GM12878 (cell line): ENCODE measurements at regions not wholly inside any gene's neighbourhood (a gene's known extent, or its start where the extent isn't known, plus 50 kb on each side); places are given as distances from the start of the nearest gene placed in this dataset.

Source experiments
- ATAC-seq: fragments of 200-7000 bp; cut with Tn5 transposase; 3 replicates; pipeline ENCODE4 v1.9.1; 2020; ENCODE audit warnings: mild to moderate bottlenecking, moderate library complexity
- BruUV-seq: library from RNA; stranded (reverse); fragments of 400-500 nt; replicated peaks from 2 replicates; lab custom pipeline; 2021; lab: Mats Ljungman, UMichigan
- CTCF ChIA-PET: fragments of 300-600 bp; sonication (Branson Sonifier 250); formaldehyde crosslinking; extraction: SDS; loops from one replicate; lab custom pipeline; 2021; ENCODE audit warnings: inconsistent platforms; lab: Yijun Ruan, JAX
- POLR2A ChIA-PET: fragments of 350-600 bp; formaldehyde crosslinking; extraction: SDS; loops from one replicate; lab custom pipeline; 2021; ENCODE audit warnings: inconsistent platforms; lab: Charles Lee
- RAD21 ChIA-PET: fragments of 300-600 bp; sonication (Branson Sonifier 250); formaldehyde crosslinking; loops from one replicate; lab custom pipeline; 2023; ENCODE audit warnings: antibody characterized with exemption; ENCODE audit not compliant: unreplicated experiment; lab: Charles Lee
- SMC1A ChIA-PET: fragments of 300-600 bp; sonication (Branson Sonifier 250); formaldehyde crosslinking; loops from one replicate; lab custom pipeline; 2023; ENCODE audit not compliant: unreplicated experiment, uncharacterized antibody; lab: Charles Lee
- DNase-seq: peaks from one replicate; pipeline ENCODE4 v3.0.0-alpha.2; 2011; ENCODE audit warnings: low read depth, low spot score
- FAIRE-seq: peaks from 3 replicates; lab custom pipeline; 2011; peaks lifted over from hg19 to GRCh38; lab: Jason Lieb, UNC
- H2AFZ ChIP-seq: 2 replicates; pipeline ENCODE4 v1.6.0; 2011; ENCODE audit warnings: low read depth, low read length, control low read depth; ENCODE audit not compliant: control insufficient read depth
- H3K27ac ChIP-seq: 2 replicates; pipeline ENCODE4 v1.5.1; 2011; ENCODE audit warnings: control low read depth; ENCODE audit not compliant: control insufficient read depth, insufficient read depth
- H3K27me3 ChIP-seq, 2 experiments: replicated peaks in 1 of 2; 2 replicates each; pipeline versions ENCODE4 v1.6.0 to v1.6.1; 2011; ENCODE audit warnings: low read length in 1 of 2; ENCODE audit not compliant: control insufficient read depth in 2 of 2, insufficient read depth in 2 of 2
- H3K36me3 ChIP-seq, 2 experiments: 2 replicates each; pipeline ENCODE4 v1.5.1; 2011; ENCODE audit warnings: low read length in 1 of 2; ENCODE audit not compliant: control insufficient read depth in 2 of 2, insufficient read depth in 2 of 2
- H3K4me1 ChIP-seq: 2 replicates; pipeline ENCODE4 v1.6.1; 2011; ENCODE audit warnings: mild to moderate bottlenecking, low read length, moderate library complexity, mixed read lengths; ENCODE audit not compliant: control insufficient read depth, insufficient read depth
- H3K4me2 ChIP-seq: 2 replicates; pipeline ENCODE4 v1.6.0; 2011; ENCODE audit warnings: control low read depth; ENCODE audit not compliant: control insufficient read depth, insufficient read depth
- H3K4me3 ChIP-seq: fragments of 200-600 bp; sonication (generic); 2 replicates; pipeline ENCODE4 v1.5.1; 2016
- H3K79me2 ChIP-seq: 2 replicates; pipeline ENCODE4 v1.6.0; 2011; ENCODE audit warnings: low read length; ENCODE audit not compliant: control insufficient read depth, insufficient read depth
- H3K9ac ChIP-seq: 2 replicates; pipeline ENCODE4 v1.8.0; 2011; ENCODE audit warnings: low read length, control low read depth, mixed read lengths; ENCODE audit not compliant: control insufficient read depth, insufficient read depth
- H3K9me3 ChIP-seq: replicated peaks from 3 replicates; pipeline ENCODE4 v1.5.1; 2011; ENCODE audit warnings: mild to moderate bottlenecking, low read length; ENCODE audit not compliant: control insufficient read depth, insufficient read depth
- H4K20me1 ChIP-seq: 2 replicates; pipeline ENCODE4 v1.6.0; 2011; ENCODE audit not compliant: control insufficient read depth, insufficient read depth
- BRCA1 ChIP-seq: IDR thresholded peaks from 2 replicates; pipeline ENCODE4 v1.6.1; 2011; ENCODE audit warnings: low read depth, low read length, improper control_type of control experiment
- CBX3 ChIP-seq: fragments of 200-600 bp; sonication (generic); IDR thresholded peaks from 2 replicates; pipeline ENCODE4 v1.6.1; 2016; ENCODE audit warnings: low read depth, borderline replicate concordance
- CEBPB ChIP-seq, 2 experiments: fragments of 150-350 bp in 1 of 2; IDR thresholded peaks; 2 replicates each; pipeline ENCODE4 v1.6.1; 2012 to 2014; ENCODE audit warnings: low read depth in 2 of 2, low read length in 2 of 2, borderline replicate concordance in 1 of 2, inconsistent platforms in 1 of 2
- CHD2 ChIP-seq: IDR thresholded peaks from 2 replicates; pipeline ENCODE4 v1.6.1; 2011; ENCODE audit warnings: low read depth, low read length, improper control_type of control experiment, borderline replicate concordance
- IKZF1 ChIP-seq: fragments of 450-650 bp; conservative IDR thresholded peaks from 2 replicates; pipeline ENCODE4 v1.6.1; 2017; ENCODE audit warnings: antibody characterized with exemption, mild to moderate bottlenecking
- KDM1A ChIP-seq: fragments of 200-600 bp; sonication (generic); IDR thresholded peaks from 2 replicates; pipeline ENCODE4 v1.6.1; 2016; ENCODE audit warnings: borderline replicate concordance
- KLF5 ChIP-seq: fragments of 450-650 bp; IDR thresholded peaks from 2 replicates; pipeline ENCODE4 v1.6.1; 2014; ENCODE audit warnings: mild to moderate bottlenecking; ENCODE audit not compliant: partially characterized antibody
- NFXL1 ChIP-seq: fragments of 450-650 bp; IDR thresholded peaks from 2 replicates; pipeline ENCODE4 v1.6.1; 2017; ENCODE audit warnings: antibody characterized with exemption, mild to moderate bottlenecking, borderline replicate concordance
- NFYB ChIP-seq: IDR thresholded peaks from 2 replicates; pipeline ENCODE4 v1.6.1; 2011; ENCODE audit warnings: low read depth, mild to moderate bottlenecking, low read length, improper control_type of control experiment, moderate library complexity; ENCODE audit not compliant: insufficient read depth
- NR2F1 ChIP-seq: fragments of 450-650 bp; conservative IDR thresholded peaks from 2 replicates; pipeline ENCODE4 v1.6.1; 2017; ENCODE audit warnings: mild to moderate bottlenecking
- SREBF1 ChIP-seq: IDR thresholded peaks from 2 replicates; pipeline ENCODE4 v1.6.1; 2012; ENCODE audit warnings: mild to moderate bottlenecking, low read length
- TCF7 ChIP-seq: IDR thresholded peaks from 2 replicates; pipeline ENCODE4 v1.6.1; 2014; ENCODE audit warnings: antibody characterized with exemption, borderline replicate concordance
- YY1 ChIP-seq: IDR thresholded peaks from 2 replicates; pipeline ENCODE4 v1.6.1; 2011; ENCODE audit warnings: low read depth, mild to moderate bottlenecking, low read length
- ZNF207 ChIP-seq: fragments of 450-650 bp; IDR thresholded peaks from 2 replicates; pipeline ENCODE4 v1.6.1; 2014; ENCODE audit warnings: antibody characterized with exemption, mild to moderate bottlenecking, borderline replicate concordance
- ZNF274 ChIP-seq: IDR thresholded peaks from one replicate; pipeline ENCODE4 v1.8.0; 2011; ENCODE audit not compliant: insufficient read length, insufficient read depth
- WGBS: methylation state at CpG from one replicate; pipeline ENCODE4 v1.1.6; 2016; ENCODE audit warnings: low lambda C conversion rate; ENCODE audit not compliant: insufficient replicate concordance, insufficient coverage; ENCODE audit errors: missing lambda C conversion rate; 5-methylcytosine and 5-hydroxymethylcytosine counted together
- in situ Hi-C: fragments of 300-500 bp; cut with MboI; formaldehyde crosslinking; loops from 9 replicates; pipeline ENCODE4 v1.14.3; 2018; ENCODE audit warnings: mixed read lengths
- intact Hi-C: fragments of 100-400 bp; cut with micrococcal nuclease; formaldehyde crosslinking; loops from one replicate; pipeline ENCODE4 v1.14.2; 2022; ENCODE audit not compliant: unreplicated experiment
- TF ChIP-seq, protein P1 (sequence below): fragments of 450-650 bp; conservative IDR thresholded peaks from 2 replicates; pipeline ENCODE4 v1.6.1; 2017; ENCODE audit warnings: mild to moderate bottlenecking, moderate library complexity
- TF ChIP-seq, protein P2 (sequence below): fragments of 450-650 bp; IDR thresholded peaks from 2 replicates; pipeline ENCODE4 v1.6.1; 2017; ENCODE audit warnings: borderline replicate concordance
- TF ChIP-seq, protein P3 (sequence below): fragments of 450-650 bp; IDR thresholded peaks from 2 replicates; pipeline ENCODE4 v1.6.1; 2014; ENCODE audit warnings: mild to moderate bottlenecking
- TF ChIP-seq, protein P4 (sequence below): IDR thresholded peaks from 2 replicates; pipeline ENCODE4 v1.6.1; 2011; ENCODE audit warnings: borderline replicate concordance, low read depth, mild to moderate bottlenecking, moderate library complexity, mixed read lengths, low read length; ENCODE audit not compliant: insufficient read depth; ENCODE audit errors: extremely low read length

DNA sequence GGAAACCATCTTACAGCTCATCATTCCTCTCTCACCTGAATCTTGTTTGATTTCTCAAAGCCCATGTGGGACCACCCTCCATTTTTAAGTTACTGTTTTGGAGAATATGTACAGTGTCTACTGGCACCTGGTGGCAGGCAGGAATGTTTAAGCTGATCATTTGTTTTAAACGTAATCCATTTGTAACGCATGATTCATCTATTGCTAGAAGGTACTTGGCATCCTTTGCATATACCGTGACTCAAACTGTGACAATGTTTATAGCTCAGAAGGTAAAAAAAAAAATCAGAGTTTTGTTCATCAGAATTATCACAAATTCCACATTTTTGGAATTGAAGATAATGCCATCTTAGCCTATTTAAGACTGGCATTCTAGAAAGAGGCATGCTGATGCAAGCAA, 1007.5 kb upstream of the EEF2KMT start (continued):
- TF ChIP-seq ZNF207 (no peak), CEBPB (IDR thresholded peaks at IDR 0.05; ENCODE audit: borderline replicate concordance in 1 of 2, low read depth in 2 of 2, low read length in 2 of 2) (no peak), BRCA1 (no peak), NFYB (no peak), TCF7 (no peak), IKZF1 (no peak), SREBF1 (no peak)
- TF ChIP-seq, protein P1, sequence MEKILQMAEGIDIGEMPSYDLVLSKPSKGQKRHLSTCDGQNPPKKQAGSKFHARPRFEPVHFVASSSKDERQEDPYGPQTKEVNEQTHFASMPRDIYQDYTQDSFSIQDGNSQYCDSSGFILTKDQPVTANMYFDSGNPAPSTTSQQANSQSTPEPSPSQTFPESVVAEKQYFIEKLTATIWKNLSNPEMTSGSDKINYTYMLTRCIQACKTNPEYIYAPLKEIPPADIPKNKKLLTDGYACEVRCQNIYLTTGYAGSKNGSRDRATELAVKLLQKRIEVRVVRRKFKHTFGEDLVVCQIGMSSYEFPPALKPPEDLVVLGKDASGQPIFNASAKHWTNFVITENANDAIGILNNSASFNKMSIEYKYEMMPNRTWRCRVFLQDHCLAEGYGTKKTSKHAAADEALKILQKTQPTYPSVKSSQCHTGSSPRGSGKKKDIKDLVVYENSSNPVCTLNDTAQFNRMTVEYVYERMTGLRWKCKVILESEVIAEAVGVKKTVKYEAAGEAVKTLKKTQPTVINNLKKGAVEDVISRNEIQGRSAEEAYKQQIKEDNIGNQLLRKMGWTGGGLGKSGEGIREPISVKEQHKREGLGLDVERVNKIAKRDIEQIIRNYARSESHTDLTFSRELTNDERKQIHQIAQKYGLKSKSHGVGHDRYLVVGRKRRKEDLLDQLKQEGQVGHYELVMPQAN, result no peak
- TF ChIP-seq, all 136 proteins: peak for 0

DNA sequence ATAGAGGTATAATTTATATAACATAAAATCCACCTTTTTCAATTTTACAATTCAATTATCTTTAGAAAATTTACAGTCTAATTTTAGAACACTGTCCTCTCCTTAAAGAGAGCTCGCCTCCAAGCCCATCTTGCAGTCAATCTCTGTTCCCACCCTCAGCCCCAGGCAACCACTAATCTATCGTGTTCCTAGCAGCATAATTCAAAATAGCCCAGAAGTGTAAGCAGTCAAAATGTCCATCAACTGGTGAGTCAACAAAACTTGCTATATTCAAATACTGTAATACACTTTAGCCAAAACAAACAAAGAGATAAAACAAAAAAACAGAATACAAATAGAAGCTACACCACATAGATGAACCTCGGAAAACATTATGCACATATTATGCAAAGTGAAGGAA, 1006.8 kb upstream of the EEF2KMT start:
- SMC1A ChIA-PET, result no interaction called here
- 6% methylated on average over 3 of the region's 3 CpGs for WGBS
- ATAC-seq (no peak), FAIRE-seq (no peak), DNase-seq (no peak)
- Histone ChIP-seq H3K36me3 (no peaks in the 10 kb centered on the region), H4K20me1 (no peaks in the 10 kb centered on the region), H3K9ac (no peak overlapping the region), H3K27me3 (no peaks in the 10 kb centered on the region), H3K4me1 (no peaks in the 10 kb centered on the region), H2AFZ (no peak overlapping the region), H3K4me2 (no peak overlapping the region), H3K4me3 (no peak overlapping the region), H3K79me2 (no peaks in the 10 kb centered on the region), H3K9me3 (no peaks in the 10 kb centered on the region; the same call in 2 of the 3 replicates), H3K27ac (no peak overlapping the region)
- intact Hi-C loops (no loop called here), in situ Hi-C loops (no loop called here)
- BruUV-seq, result no TSS peak
- POLR2A ChIA-PET, result no interaction called here
- CTCF ChIA-PET, result no interaction called here
- RAD21 ChIA-PET, result no interaction called here
- TF ChIP-seq YY1 (no peak), KDM1A (no peak), ZNF207 (no peak), KLF5 (no peak), NFXL1 (no peak), CHD2 (no peak), ZNF274 (no peak), CBX3 (no peak), NR2F1 (no peak)
- TF ChIP-seq, protein P2, sequence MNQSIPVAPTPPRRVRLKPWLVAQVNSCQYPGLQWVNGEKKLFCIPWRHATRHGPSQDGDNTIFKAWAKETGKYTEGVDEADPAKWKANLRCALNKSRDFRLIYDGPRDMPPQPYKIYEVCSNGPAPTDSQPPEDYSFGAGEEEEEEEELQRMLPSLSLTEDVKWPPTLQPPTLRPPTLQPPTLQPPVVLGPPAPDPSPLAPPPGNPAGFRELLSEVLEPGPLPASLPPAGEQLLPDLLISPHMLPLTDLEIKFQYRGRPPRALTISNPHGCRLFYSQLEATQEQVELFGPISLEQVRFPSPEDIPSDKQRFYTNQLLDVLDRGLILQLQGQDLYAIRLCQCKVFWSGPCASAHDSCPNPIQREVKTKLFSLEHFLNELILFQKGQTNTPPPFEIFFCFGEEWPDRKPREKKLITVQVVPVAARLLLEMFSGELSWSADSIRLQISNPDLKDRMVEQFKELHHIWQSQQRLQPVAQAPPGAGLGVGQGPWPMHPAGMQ, result no peak
- TF ChIP-seq, protein P3, sequence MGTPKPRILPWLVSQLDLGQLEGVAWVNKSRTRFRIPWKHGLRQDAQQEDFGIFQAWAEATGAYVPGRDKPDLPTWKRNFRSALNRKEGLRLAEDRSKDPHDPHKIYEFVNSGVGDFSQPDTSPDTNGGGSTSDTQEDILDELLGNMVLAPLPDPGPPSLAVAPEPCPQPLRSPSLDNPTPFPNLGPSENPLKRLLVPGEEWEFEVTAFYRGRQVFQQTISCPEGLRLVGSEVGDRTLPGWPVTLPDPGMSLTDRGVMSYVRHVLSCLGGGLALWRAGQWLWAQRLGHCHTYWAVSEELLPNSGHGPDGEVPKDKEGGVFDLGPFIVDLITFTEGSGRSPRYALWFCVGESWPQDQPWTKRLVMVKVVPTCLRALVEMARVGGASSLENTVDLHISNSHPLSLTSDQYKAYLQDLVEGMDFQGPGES, result no peak
- TF ChIP-seq, protein P4, sequence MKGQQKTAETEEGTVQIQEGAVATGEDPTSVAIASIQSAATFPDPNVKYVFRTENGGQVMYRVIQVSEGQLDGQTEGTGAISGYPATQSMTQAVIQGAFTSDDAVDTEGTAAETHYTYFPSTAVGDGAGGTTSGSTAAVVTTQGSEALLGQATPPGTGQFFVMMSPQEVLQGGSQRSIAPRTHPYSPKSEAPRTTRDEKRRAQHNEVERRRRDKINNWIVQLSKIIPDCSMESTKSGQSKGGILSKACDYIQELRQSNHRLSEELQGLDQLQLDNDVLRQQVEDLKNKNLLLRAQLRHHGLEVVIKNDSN, result no peak
